Renal cortical epithelial cell (primary cell): ENCODE measurements at regions not wholly inside any gene's neighbourhood (a gene's known extent, or its start where the extent isn't known, plus 50 kb on each side); places are given as distances from the start of the nearest gene placed in this dataset.

Source experiments
- DNase-seq: peaks from one replicate; pipeline ENCODE4 v3.0.0-alpha.2; 2011; ENCODE audit warnings: low read depth

DNA sequence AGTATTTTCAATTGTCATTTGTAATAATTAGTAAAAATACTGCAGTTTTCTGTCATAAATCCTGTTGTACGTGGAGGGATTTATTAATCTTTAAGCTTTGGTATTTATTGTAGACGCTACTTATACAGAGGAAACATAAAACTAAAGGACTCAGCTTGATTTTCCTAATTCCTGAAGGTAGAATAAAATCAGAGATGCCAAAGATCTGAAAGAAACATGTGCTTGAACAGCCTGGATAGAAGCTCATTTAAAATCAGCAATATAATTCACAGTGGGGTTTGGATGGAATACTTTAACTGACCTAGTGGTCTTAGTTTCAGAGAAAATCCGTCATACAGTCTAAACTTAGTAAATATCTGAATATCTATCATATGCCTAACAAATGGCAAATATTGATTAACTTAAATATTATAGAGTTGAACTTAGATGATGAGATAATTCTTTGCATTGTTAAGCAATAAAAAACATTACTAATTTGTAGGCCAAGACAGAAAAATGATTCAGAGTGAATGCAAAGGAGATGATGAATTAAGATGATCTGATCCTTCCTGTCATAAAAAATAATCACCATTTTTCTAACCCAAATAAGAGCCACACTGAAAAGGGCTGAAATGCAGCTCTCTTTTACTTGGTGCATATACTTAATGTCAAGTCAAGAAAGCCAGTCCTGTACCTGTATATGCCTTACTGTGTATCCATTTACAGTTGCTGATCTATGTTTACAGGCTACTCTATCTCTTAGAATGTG lies 397.1 kb upstream of the DCN start:
- DNase-seq, result no peak

DNA sequence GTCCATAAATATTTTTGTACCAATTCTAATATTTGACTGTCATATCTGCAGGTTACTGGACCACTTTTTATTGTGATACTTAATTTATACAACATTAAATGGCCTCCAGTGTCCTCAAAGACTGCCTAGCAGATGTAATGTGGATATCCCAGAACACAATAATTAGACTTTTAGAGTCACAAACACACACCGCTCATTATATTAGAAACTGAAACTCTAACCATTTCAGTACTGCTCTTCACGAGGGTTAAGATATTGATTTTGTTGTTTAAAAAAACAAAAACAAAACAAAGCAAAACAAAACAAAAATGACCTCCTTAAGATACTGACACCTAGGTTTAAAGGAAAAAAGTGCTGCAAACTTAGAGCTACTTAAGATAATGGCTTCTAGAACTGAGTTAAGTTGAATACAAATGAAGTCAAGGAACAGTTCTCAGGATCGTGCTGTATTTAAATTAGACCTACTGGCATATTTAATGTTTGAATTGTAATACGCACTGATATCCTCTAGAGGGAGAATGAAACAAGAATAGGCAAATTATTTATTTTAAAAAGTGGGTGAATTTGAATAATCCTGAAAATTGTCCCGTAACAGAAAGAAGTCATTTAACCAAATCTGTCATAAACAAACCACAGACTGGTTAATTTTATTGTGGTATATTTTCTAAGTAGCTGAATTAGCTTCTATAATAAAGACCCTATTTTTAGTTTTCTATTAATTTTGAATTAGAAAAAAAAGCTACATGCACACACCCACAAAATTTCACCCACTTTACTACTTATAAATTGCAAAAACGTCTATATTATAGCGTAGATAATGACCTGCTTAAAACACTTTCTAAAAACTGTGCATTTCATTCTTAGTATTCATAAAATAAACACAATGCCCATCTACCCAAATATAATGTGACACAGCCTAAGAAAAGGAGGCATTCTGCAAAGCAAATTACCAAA lies 395.2 kb upstream of the DCN start:
- DNase-seq, result peak; percentile 60

DNA sequence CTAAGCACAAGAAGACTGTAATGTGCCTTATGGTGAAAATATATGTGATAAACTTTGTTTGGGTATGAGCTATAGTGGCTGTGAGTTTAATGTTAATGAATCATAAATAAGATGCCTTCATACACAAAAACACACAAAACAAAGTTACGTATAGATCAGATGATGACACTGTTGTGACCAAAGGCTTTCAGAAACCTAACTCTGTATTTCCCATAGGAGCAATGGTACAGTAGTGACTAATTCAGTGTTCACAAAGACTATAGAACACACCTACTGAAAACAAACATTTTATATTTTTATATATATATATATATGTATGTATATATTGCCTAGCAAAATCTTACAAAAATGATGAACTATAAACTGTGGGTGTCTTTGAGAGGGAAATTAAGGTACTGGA lies 393.8 kb upstream of the DCN start:
- no peak for DNase-seq

DNA sequence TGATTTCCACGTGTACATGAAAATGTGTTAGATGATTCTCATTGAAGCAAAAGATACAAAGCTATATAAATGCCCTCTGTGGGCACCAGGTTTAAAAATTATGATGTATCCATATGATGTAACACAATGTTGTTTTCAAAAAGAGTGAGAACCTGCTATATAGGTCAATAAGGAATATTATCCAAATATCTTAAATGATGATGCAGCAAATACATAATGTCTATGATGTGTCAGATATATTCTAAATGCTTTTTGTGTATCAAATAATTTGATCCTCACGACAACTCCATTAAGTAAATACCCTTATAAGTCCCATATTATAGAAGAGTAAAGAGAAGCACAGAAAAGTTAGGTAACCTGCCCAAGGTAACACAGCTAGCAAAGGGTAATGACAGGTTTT lies 393.0 kb upstream of the DCN start:
- no peak for DNase-seq

DNA sequence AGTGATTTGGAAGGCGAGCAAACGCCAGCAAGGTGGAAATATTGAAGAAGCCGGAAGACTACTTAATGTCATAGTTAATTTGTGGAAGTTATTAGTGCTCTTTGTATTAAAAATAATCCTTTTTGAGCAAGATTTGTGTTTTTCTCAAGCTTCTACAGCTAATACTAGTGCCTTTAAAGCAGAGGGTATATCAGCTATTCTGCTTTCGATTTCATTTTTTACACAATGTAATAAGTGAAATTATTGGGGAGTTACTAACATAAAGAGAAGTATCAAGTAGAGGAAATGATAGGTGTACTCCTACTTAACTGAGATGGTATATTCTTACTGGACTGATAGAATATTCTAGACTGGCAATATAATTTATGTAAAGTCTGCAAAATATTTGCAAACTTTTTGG lies 392.4 kb upstream of the DCN start:
- DNase-seq, result no peak

DNA sequence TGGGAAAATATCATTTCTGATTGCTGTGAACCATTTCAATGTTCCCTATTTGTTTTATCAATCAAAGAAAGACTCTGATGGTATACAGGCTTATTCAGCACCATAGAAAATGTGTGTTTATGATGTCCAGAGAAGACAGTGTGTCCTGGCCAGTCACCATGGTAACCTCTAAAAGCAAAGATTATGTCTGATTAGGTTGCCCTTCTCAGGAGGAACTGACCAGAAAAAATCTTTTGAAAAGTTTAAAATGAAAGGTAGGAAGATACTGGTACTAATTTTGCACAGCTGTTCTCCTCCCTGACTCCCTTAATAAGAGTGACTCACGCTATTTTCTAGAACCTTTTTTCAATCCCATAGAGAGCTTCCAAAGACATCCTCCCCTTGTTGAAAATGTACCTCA lies 391.8 kb upstream of the DCN start:
- peak; percentile 28 for DNase-seq

DNA sequence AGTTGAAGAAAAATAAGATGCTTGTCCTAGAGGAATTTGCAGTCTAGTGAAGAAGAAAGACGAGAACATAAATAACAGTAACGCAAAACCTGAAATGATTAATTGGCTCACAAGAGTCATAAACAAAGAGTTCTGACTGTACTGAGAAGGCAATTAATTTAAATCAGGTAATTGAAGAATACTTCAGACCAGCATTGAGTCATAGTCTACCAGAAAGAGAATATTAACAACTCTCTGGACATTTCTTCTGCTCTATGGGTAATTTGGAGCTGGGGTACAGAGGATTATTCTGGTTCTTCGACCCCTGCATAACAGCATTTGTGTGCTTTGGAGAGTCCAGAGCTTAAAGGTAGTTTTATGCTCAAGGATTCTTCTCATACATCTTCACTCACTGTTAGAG lies 390.3 kb upstream of the DCN start:
- DNase-seq, result peak; percentile 19

DNA sequence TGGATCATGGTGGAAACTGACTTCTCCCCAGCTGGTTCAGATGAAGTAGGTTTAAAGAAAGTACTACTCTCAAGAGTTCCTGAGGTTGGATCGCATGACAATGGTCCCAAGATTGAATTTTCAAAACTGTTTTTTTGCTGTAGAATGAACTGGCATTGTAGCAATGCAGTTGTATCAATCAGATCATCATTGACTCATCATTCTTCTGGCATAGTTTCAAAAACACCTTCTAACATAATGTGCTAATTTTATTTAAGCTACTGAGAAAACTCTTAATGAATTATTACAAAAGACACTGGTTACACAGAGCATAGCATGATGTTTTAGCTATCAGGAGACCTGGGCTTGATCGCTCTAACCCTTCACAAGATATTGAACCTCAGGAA lies 384.5 kb upstream of the DCN start:
- no peak for DNase-seq

DNA sequence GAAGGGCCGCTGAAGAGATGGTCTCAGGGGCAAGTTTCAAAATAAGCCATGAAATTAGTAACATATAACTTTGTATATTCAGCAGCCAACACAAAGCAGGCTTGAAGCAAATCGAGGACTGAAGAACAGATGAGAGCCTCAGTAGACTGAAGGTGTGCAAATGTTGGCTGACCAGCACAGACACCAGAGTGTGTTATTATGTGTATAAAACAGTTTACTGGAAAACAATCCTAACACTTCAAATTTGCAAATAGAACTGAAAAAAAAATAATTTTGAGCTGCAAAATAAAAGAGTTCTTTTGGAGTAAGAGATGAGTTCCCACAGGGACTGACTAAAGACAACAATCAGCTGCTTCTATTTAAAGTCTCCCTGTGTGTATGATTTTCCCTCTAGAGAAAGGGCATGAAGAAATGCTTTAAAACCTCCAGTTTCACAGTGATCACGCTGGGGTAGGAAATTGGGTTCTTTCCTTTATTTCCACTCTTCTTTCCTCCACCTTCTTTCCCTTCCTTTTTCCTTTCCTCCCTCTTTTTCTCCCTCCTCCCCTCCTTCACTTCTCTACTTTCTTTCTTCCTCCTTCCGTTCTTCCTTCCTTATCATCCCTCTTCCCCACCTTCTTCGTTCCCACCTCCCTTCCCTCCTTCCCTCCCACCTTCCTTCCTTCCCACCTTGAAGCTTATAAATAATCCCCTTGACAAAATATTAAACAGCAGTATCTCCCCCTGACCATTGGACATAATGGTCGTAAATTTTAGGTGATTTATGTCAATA lies 383.9 kb upstream of the DCN start:
- DNase-seq, result no peak

DNA sequence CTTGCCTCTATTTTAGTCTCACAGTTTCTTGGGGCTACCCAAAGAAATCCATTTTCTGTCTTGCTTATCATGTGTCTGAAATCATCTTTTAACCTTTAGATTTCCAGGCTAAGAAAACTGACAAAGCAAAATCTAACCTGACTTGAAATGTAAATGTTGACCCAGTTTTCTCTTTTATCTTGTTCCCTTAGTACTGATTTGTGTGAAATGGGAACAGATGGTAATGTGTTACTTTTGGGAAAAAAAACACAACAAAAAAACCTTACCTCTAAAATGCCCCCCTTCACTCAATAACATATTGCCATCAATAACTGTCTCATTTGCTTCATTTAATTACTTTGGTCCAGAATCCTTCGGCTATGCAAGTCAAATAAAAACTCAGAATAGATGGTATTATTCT lies 383.2 kb upstream of the DCN start:
- DNase-seq, result no peak

DNA sequence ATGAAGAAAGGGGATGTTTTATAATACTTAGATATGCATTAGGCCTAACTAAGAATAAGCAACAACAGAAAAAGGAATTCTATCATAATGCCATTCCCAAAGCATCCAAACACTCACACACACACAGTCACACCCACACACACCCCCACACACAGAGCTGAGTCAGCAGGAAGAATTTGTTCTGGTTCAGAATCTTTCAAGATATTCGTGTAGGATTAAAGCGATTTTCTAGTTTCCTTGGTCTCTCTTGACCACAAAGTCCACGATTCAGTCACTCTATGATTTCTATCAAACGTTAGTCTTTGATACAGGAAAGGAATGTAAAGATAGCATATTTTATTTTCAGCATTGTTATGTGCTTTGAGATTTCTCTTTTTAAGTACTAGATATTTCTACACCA lies 382.6 kb upstream of the DCN start:
- DNase-seq, result peak; percentile 58

DNA sequence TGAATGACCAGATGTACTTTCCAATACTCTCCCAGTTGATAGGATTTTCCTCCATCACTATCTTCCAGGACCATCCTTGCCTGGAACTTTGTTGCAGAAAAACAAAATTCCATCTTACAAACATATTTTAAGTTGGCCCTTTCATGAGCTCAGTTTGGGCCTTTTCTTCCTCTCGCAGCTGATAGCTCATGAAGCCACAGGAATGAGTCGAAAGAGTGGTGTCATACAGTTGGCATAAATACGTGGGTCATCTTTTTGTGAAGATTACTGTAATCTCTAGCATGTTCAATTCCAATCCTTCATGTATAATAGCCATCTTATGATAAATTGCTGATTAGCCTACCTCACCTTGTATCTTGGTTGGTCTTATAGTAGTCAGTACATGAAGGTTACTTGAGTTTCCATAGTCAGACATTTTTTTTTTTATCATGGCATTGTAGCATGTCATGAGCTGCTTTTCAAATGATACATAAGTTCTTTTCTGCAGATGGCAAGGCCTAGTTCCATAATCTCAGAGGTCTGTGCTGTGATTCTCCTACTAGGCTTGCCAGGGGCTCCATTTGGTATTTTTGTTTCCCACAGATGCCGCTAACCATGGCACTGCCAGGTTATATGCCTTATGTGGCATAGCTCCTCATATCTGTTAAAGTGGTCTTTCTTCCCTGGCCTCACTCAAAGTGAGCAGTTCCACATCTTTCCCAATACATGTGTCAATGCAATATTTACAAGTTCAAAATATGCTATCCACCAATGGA lies 380.6 kb upstream of the DCN start:
- DNase-seq, result no peak

DNA sequence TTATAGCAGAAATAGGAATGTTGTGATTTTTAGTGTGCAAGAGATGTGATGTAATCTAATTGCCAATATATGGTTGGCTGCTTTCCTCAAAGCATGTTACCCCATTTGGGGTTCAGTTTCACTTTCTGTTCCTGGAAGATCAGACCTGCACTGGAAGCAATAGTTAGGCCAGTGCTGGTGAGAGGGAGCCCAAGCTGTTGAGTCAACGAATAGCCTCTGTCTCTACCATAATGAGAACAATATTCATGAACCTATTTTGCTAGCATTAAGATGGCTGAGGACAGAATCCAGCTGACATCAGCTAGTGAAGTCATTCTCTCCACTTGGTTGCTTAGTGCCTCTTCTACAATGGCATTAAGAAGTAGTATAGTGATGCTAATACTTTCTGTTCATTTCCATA lies 379.9 kb upstream of the DCN start:
- peak; percentile 32 for DNase-seq

DNA sequence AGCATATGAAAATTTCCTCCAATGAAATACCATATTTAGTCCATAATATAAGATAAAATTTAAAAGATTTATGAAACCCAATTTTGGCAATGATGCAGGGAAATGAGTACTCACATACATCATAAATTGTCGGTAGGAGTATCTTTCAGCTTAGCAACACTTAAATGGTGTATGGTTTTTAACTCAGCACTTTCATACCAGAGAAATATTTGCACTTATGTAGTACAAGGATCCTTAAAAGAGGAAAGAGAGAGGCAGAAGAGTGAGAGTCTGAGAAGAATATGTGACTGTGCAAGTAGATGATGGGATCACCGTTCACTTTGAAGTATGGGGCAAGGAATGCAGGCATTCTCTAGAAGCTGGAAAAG lies 379.3 kb upstream of the DCN start:
- DNase-seq, result no peak

DNA sequence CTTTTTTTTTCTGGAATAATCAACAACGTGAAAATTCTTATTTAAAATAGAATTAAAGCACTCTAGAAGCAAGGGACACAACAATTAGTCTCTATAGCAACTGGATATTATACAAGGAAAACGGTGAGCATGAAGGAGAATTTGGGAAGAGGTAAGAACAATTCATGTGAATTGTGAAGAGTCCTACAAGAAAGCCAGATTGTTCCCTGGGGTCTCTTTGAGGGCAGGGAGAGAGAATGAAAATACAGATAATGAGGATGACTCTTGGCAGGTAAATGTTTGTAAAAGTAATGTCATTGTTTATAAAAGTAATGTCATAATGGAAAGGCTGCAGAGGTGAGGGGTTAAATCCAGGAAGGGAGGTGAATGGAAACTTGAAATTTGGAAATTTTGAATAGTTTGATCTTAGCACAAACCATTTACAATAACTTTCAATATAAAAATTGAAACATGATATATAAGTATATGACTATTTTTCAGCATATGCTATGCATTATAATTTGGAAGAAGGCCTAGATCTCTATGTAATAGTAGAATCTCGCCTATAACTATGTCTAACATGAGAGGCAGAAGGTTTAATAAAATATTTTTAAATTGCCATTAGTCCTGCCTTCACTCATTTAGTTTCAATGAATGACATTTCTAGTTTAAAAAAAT lies 378.8 kb upstream of the DCN start:
- no peak for DNase-seq

DNA sequence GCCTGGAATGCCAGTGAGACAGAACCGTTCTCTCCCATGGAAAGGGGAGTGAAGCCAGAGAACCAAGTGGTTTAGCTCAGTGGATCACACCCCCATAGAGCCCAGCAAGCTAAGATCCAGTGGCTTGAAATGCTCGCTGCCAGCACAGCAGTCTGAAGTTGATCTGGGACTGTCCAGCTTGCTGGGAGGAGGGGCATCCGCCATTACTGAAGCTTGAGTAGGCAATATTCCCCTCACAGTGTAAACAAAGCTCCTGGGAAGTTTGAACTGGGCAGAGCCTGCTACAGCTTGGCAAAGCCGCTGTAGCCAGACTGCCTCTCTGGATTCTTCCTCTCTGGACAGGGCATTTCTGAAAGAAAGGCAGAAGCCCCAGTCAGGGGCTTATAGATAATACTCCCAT lies 374.3 kb upstream of the DCN start:
- no peak for DNase-seq

DNA sequence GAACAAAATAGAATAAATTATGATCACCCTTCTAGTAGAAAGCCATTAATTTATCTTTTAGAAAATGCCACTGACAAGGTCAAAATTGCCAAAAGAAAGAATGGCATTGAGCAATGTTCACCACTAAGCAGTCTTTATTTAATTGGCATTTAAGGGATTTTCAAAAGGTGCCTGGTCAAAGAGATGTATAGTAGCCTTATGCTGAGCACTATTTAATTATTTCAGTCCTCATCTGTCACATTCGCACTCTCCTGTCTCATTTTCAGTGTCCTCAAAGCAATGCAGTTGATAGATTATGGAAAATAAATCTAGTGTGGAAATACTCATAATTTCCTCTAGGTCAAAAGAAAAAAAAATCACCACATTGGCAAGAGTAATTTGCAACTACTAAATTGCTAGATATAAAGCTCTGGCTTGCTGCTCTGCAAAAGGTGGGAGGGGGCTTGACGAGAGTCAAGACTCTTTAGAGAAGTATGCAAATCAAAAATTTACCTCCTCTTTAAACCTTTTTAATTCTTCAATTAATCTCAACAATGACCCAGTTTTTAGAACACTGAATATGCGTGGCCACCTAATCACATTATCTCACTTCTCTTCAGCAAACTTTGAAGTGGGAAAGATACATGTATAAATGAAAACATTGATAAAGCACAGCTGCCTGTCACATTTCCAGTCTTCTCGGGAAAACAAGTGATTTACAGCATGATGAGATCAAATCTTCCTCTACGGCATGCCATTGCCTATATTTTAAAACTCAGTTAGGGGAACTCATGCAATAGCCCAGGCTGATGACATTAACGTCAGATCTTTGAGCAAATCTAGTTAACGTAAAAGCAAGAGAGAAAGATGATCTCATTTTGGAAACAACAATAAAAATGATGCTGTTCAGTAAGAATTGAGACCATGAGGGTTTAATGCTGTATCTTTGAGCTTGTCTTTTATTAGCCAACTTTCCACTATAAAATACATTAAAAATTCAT lies 373.1 kb upstream of the DCN start:
- no peak for DNase-seq

DNA sequence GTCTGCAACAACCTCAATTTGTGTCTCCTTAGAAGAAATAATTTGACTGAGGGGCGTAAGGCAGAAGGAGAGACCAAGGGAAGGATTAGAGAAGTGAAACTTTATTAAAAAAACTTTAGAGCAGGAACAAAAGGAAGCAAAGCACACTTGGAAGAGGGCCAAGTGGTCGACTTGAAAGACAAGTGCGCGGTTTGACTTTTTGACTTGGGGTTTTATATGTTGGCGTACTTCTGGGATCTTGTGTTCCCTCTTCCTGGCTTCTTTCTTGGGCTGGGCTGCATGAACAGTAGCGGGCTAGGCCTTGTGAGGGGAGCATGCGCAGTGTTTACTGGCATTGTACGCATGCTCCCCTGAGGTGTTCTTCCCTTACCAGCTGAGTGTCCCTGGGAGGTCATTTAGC lies 369.3 kb upstream of the DCN start:
- no peak for DNase-seq

DNA sequence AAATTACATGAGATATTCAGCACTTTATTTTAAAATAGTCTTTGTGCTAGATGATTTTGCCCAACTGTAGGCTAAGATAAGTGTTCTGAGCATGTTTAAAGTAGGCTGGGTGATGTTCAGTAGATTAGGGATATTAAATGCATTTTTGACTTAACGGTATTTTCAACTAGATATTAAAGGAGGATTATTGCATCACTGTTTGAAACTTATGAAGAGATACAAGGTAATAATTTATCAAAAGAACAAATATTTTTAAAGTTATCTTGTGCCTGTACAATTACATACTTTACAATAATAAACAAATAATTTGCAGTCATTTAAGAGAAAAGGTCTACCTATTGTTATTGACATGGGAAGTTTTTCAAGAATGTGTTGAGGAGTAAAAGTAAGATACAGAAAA lies 368.6 kb upstream of the DCN start:
- no peak for DNase-seq

DNA sequence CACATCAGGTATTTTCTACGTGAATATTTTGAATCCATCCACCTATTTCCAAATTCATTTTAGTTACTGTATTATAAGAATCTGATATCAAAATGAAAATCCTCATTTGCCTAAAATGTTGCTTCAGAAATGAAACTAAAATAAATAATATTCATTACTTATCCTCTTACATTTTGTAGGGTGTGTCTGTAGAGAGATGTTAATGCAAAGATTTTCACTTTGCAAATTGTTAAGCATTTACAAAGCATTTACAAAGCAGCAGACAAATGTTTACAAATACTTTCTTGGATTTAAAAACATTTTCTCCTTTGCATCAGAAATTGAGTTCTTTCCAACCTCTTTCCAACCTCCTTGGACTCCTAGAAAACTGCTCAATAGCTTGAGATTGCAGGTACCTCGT lies 360.0 kb upstream of the DCN start:
- DNase-seq, result no peak
